HEK293 (cell line): ENCODE measurements at regions not wholly inside any gene's neighbourhood (a gene's known extent, or its start where the extent isn't known, plus 50 kb on each side); places are given as distances from the start of the nearest gene placed in this dataset.

Experiments used
- CTCF ChIA-PET: fragments of 350-600 bp; formaldehyde crosslinking; extraction: SDS; loops from one replicate; lab custom pipeline; 2021; ENCODE audit warnings: antibody characterized with exemption; lab: Yijun Ruan, JAX
- POLR2A ChIA-PET: fragments of 300-600 bp; formaldehyde crosslinking; extraction: SDS; loops from one replicate; lab custom pipeline; 2020; ENCODE audit warnings: antibody characterized with exemption, inconsistent platforms; lab: Yijun Ruan, JAX
- H3K27ac ChIP-seq: fragments of 200-500 bp; sonication (Bioruptor generic); 2 replicates; pipeline ENCODE4 v1.5.1; 2014; ENCODE audit warnings: low read depth, low read length, control low read depth, inconsistent platforms; ENCODE audit errors: extremely low read depth
- H3K36me3 ChIP-seq, 2 experiments: fragments of 200-500 bp in 1 of 2; sonication (Bioruptor generic) in 1 of 2; 1 replicate in 1 of 2; 2 replicates in 1 of 2; pipeline ENCODE4 v1.5.1; 2014 to 2017; ENCODE audit warnings: inconsistent platforms in 2 of 2, low read length in 2 of 2; ENCODE audit not compliant: control insufficient read depth in 2 of 2, insufficient read depth in 1 of 2
- H3K4me1 ChIP-seq: fragments of 200-500 bp; sonication (Bioruptor generic); 2 replicates; pipeline ENCODE4 v1.5.1; 2014; ENCODE audit warnings: mild to moderate bottlenecking, low read length, inconsistent platforms; ENCODE audit not compliant: control insufficient read depth, insufficient read depth
- H3K4me3 ChIP-seq: 2 replicates; pipeline ENCODE4 v1.5.1; 2011; ENCODE audit warnings: low read depth, mild to moderate bottlenecking, control low read depth, low read length, moderate library complexity
- H3K9me3 ChIP-seq: fragments of 200-500 bp; sonication (Bioruptor generic); 2 replicates; pipeline ENCODE4 v1.5.1; 2014; ENCODE audit warnings: low read depth, low read length, inconsistent platforms; ENCODE audit not compliant: control insufficient read depth, insufficient read depth
- ATF2 ChIP-seq: fragments of 450-650 bp; formaldehyde crosslinking; IDR thresholded peaks from 2 replicates; pipeline ENCODE4 v1.5.1; 2016; ENCODE audit warnings: missing biosample characterization, missing genetic modification characterization, low read depth
- BCL11A ChIP-seq: fragments of 450-650 bp; formaldehyde crosslinking; IDR thresholded peaks from 2 replicates; pipeline ENCODE4 v1.5.1; 2016; ENCODE audit warnings: low read depth, missing biosample characterization, missing genetic modification characterization
- KLF9 ChIP-seq: fragments of 450-650 bp; formaldehyde crosslinking; IDR thresholded peaks from 2 replicates; pipeline ENCODE4 v1.5.1; 2016; ENCODE audit warnings: missing biosample characterization, missing genetic modification characterization, low read depth
- OSR2 ChIP-seq: fragments of 450-650 bp; formaldehyde crosslinking; IDR thresholded peaks from 2 replicates; pipeline ENCODE4 v1.5.1; 2016; ENCODE audit warnings: missing biosample characterization, missing genetic modification characterization
- SCRT2 ChIP-seq: fragments of 450-650 bp; formaldehyde crosslinking; IDR thresholded peaks from 2 replicates; pipeline ENCODE4 v1.5.1; 2016; ENCODE audit warnings: missing biosample characterization, missing genetic modification characterization
- TCF7L2 ChIP-seq: IDR thresholded peaks from 2 replicates; pipeline ENCODE4 v1.6.1; 2011; ENCODE audit warnings: low read depth, mild to moderate bottlenecking, inconsistent platforms, low read length, moderate library complexity, borderline replicate concordance
- ZBTB10 ChIP-seq: fragments of 450-650 bp; formaldehyde crosslinking; IDR thresholded peaks from 2 replicates; pipeline ENCODE4 v1.5.1; 2016; ENCODE audit warnings: missing biosample characterization, missing genetic modification characterization
- ZNF146 ChIP-seq: fragments of 450-650 bp; formaldehyde crosslinking; IDR thresholded peaks from 2 replicates; pipeline ENCODE4 v1.5.1; 2016; ENCODE audit warnings: missing biosample characterization, missing genetic modification characterization
- ZNF2 ChIP-seq: fragments of 450-650 bp; formaldehyde crosslinking; IDR thresholded peaks from 2 replicates; pipeline ENCODE4 v1.5.1; 2016; ENCODE audit warnings: missing biosample characterization, missing genetic modification characterization
- ZNF202 ChIP-seq: fragments of 450-650 bp; formaldehyde crosslinking; IDR thresholded peaks from 2 replicates; pipeline ENCODE4 v1.5.1; 2016; ENCODE audit warnings: missing biosample characterization, missing genetic modification characterization, borderline replicate concordance
- ZNF394 ChIP-seq: fragments of 450-650 bp; formaldehyde crosslinking; IDR thresholded peaks from 2 replicates; pipeline ENCODE4 v1.5.1; 2016; ENCODE audit warnings: missing biosample characterization, missing genetic modification characterization, mild to moderate bottlenecking, moderate library complexity, borderline replicate concordance
- ZNF416 ChIP-seq: fragments of 450-650 bp; formaldehyde crosslinking; IDR thresholded peaks from 2 replicates; pipeline ENCODE4 v1.5.1; 2016; ENCODE audit warnings: missing biosample characterization, missing genetic modification characterization
- ZNF501 ChIP-seq: fragments of 450-650 bp; formaldehyde crosslinking; IDR thresholded peaks from 2 replicates; pipeline ENCODE4 v1.5.1; 2016; ENCODE audit warnings: missing biosample characterization, missing genetic modification characterization
- ZNF580 ChIP-seq: fragments of 450-650 bp; formaldehyde crosslinking; IDR thresholded peaks from 2 replicates; pipeline ENCODE4 v1.5.1; 2016; ENCODE audit warnings: missing biosample characterization, missing genetic modification characterization
- ZNF785 ChIP-seq: fragments of 450-650 bp; formaldehyde crosslinking; IDR thresholded peaks from 2 replicates; pipeline ENCODE4 v1.5.1; 2016; ENCODE audit warnings: missing biosample characterization, missing genetic modification characterization
- ZSCAN30 ChIP-seq: fragments of 450-650 bp; IDR thresholded peaks from 2 replicates; pipeline ENCODE4 v1.5.1; 2018; ENCODE audit warnings: missing biosample characterization, mild to moderate bottlenecking, missing genetic modification characterization, moderate library complexity
- TF ChIP-seq, protein P1 (sequence below): fragments of 450-650 bp; formaldehyde crosslinking; IDR thresholded peaks from 2 replicates; pipeline ENCODE4 v1.5.1; 2017; ENCODE audit warnings: missing biosample characterization, missing genetic modification characterization
- TF ChIP-seq, protein P2 (sequence below): fragments of 450-650 bp; formaldehyde crosslinking; IDR thresholded peaks from 2 replicates; pipeline ENCODE4 v1.5.1; 2017; ENCODE audit warnings: missing biosample characterization, missing genetic modification characterization
- TF ChIP-seq, protein P3 (sequence below): fragments of 450-650 bp; formaldehyde crosslinking; IDR thresholded peaks from 2 replicates; pipeline ENCODE4 v1.5.1; 2017; ENCODE audit warnings: missing biosample characterization, missing genetic modification characterization
- TF ChIP-seq, protein P4 (sequence below): fragments of 450-650 bp; formaldehyde crosslinking; IDR thresholded peaks from 2 replicates; pipeline ENCODE4 v1.5.1; 2016; ENCODE audit warnings: missing biosample characterization, missing genetic modification characterization

- no peaks in the 10 kb centered on the region for H3K4me1 ChIP-seq
- CTCF ChIA-PET, result no interaction called here
- no peak overlapping the region for H3K4me3 ChIP-seq
- no peak overlapping the region for H3K27ac ChIP-seq
- no peaks in the 10 kb centered on the region for H3K36me3 ChIP-seq
- TF ChIP-seq, protein P1, sequence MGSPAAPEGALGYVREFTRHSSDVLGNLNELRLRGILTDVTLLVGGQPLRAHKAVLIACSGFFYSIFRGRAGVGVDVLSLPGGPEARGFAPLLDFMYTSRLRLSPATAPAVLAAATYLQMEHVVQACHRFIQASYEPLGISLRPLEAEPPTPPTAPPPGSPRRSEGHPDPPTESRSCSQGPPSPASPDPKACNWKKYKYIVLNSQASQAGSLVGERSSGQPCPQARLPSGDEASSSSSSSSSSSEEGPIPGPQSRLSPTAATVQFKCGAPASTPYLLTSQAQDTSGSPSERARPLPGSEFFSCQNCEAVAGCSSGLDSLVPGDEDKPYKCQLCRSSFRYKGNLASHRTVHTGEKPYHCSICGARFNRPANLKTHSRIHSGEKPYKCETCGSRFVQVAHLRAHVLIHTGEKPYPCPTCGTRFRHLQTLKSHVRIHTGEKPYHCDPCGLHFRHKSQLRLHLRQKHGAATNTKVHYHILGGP (tag by site-specific recombination), result no peak
- no peak for TF ChIP-seq TCF7L2
- TF ChIP-seq ZBTB10, result no peak
- TF ChIP-seq BCL11A, result no peak
- TF ChIP-seq KLF9, result no peak
- TF ChIP-seq, protein P2, sequence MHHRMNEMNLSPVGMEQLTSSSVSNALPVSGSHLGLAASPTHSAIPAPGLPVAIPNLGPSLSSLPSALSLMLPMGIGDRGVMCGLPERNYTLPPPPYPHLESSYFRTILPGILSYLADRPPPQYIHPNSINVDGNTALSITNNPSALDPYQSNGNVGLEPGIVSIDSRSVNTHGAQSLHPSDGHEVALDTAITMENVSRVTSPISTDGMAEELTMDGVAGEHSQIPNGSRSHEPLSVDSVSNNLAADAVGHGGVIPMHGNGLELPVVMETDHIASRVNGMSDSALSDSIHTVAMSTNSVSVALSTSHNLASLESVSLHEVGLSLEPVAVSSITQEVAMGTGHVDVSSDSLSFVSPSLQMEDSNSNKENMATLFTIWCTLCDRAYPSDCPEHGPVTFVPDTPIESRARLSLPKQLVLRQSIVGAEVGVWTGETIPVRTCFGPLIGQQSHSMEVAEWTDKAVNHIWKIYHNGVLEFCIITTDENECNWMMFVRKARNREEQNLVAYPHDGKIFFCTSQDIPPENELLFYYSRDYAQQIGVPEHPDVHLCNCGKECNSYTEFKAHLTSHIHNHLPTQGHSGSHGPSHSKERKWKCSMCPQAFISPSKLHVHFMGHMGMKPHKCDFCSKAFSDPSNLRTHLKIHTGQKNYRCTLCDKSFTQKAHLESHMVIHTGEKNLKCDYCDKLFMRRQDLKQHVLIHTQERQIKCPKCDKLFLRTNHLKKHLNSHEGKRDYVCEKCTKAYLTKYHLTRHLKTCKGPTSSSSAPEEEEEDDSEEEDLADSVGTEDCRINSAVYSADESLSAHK (tag by site-specific recombination), result no peak
- no peak for TF ChIP-seq ZNF785 (tag by site-specific recombination)
- no peak for TF ChIP-seq OSR2 (tag by site-specific recombination)
- no peak for TF ChIP-seq ZSCAN30 (tag by site-specific recombination)
- no peak for TF ChIP-seq ZNF202 (tag by site-specific recombination)
- TF ChIP-seq ZNF394 (tag by site-specific recombination), result no peak
- TF ChIP-seq, protein P3, sequence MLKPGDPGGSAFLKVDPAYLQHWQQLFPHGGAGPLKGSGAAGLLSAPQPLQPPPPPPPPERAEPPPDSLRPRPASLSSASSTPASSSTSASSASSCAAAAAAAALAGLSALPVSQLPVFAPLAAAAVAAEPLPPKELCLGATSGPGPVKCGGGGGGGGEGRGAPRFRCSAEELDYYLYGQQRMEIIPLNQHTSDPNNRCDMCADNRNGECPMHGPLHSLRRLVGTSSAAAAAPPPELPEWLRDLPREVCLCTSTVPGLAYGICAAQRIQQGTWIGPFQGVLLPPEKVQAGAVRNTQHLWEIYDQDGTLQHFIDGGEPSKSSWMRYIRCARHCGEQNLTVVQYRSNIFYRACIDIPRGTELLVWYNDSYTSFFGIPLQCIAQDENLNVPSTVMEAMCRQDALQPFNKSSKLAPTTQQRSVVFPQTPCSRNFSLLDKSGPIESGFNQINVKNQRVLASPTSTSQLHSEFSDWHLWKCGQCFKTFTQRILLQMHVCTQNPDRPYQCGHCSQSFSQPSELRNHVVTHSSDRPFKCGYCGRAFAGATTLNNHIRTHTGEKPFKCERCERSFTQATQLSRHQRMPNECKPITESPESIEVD, result no peak
- POLR2A ChIA-PET, result no interaction called here
- H3K9me3 ChIP-seq, result no peaks in the 10 kb centered on the region
Measured at GRCh38 chrX:95733426-95733825, 951.2 kb upstream of the DIAPH2 start.

GRCh38 chrX:95754411-95754810 is 930.2 kb upstream of the DIAPH2 start:
- no peak overlapping the region for H3K4me3 ChIP-seq
- H3K9me3 ChIP-seq, result no peaks in the 10 kb centered on the region
- no peak overlapping the region for H3K27ac ChIP-seq
- POLR2A ChIA-PET, result no interaction called here
- no peaks in the 10 kb centered on the region for H3K4me1 ChIP-seq
- CTCF ChIA-PET, result interaction anchor here (0.6 to 1.0 kb wide), 2 partner anchors 11 to 19 kb away, joined by 3 to 6 read pairs; no protein-coding TSS in a partner anchor
- no peaks in the 10 kb centered on the region for H3K36me3 ChIP-seq
- TF ChIP-seq, protein P4, sequence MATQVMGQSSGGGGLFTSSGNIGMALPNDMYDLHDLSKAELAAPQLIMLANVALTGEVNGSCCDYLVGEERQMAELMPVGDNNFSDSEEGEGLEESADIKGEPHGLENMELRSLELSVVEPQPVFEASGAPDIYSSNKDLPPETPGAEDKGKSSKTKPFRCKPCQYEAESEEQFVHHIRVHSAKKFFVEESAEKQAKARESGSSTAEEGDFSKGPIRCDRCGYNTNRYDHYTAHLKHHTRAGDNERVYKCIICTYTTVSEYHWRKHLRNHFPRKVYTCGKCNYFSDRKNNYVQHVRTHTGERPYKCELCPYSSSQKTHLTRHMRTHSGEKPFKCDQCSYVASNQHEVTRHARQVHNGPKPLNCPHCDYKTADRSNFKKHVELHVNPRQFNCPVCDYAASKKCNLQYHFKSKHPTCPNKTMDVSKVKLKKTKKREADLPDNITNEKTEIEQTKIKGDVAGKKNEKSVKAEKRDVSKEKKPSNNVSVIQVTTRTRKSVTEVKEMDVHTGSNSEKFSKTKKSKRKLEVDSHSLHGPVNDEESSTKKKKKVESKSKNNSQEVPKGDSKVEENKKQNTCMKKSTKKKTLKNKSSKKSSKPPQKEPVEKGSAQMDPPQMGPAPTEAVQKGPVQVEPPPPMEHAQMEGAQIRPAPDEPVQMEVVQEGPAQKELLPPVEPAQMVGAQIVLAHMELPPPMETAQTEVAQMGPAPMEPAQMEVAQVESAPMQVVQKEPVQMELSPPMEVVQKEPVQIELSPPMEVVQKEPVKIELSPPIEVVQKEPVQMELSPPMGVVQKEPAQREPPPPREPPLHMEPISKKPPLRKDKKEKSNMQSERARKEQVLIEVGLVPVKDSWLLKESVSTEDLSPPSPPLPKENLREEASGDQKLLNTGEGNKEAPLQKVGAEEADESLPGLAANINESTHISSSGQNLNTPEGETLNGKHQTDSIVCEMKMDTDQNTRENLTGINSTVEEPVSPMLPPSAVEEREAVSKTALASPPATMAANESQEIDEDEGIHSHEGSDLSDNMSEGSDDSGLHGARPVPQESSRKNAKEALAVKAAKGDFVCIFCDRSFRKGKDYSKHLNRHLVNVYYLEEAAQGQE (tag by site-specific recombination), result no peak
- TF ChIP-seq ZNF501 (tag by site-specific recombination), result no peak
- TF ChIP-seq ATF2 (tag by site-specific recombination), result no peak
- TF ChIP-seq SCRT2 (tag by site-specific recombination), result no peak
- TF ChIP-seq ZNF416 (tag by site-specific recombination), result no peak
- TF ChIP-seq ZNF202 (tag by site-specific recombination), result no peak
- no peak for TF ChIP-seq ZNF580 (tag by site-specific recombination)
- TF ChIP-seq ZNF2 (tag by site-specific recombination), result no peak
- TF ChIP-seq ZNF146 (tag by site-specific recombination), result no peak
